ENCODE measurements at regions not wholly inside any gene's neighbourhood (a gene's known extent, or its start where the extent isn't known, plus 50 kb on each side); places are given as distances from the start of the nearest gene placed in this dataset.

DNA sequence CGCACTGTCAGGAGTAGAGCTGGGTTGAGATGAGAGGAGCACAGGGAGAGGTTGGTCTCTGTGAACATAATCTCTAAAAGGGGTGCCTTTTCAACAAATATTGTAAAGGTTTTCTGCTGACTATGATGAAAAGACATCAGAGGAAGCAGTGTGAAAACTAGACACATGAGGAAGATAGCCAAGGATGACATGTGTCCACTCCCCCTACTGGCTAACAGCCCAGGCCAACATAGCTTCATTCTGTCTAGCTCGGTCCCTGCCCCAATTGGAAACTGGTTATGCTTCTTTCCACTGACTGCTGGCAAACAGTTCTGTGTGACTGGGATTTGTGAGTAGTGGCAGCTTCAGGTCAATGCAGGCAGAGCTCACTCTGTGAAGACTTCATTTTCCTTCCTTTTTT, 115.4 kb upstream of the ESX1 start:
- TF ChIP-seq JARID2 (CRISPR knock-in tag; IDR thresholded peaks at IDR 0.05; ENCODE audit: insufficient replicate concordance) (no peak), NFIC (IDR thresholded peaks at IDR 0.05; ENCODE audit: low read length) (no peak), NR2C2 (CRISPR knock-in tag; IDR thresholded peaks at IDR 0.05; ENCODE audit: borderline replicate concordance) (no peak), EZH2 (conservative IDR thresholded peaks at IDR 0.05; ENCODE audit: low read depth, low read length) (no peak), CEBPB (IDR thresholded peaks at IDR 0.05; ENCODE audit: borderline replicate concordance, low read depth, low read length) (no peak), TBL1XR1 (IDR thresholded peaks at IDR 0.05; ENCODE audit: borderline replicate concordance, low read length, partially characterized antibody) (no peak)
- TF ChIP-seq, protein P1, sequence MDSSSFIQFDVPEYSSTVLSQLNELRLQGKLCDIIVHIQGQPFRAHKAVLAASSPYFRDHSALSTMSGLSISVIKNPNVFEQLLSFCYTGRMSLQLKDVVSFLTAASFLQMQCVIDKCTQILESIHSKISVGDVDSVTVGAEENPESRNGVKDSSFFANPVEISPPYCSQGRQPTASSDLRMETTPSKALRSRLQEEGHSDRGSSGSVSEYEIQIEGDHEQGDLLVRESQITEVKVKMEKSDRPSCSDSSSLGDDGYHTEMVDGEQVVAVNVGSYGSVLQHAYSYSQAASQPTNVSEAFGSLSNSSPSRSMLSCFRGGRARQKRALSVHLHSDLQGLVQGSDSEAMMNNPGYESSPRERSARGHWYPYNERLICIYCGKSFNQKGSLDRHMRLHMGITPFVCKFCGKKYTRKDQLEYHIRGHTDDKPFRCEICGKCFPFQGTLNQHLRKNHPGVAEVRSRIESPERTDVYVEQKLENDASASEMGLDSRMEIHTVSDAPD (CRISPR knock-in tag; IDR thresholded peaks at IDR 0.05) = no peak
- TF ChIP-seq, protein P2, sequence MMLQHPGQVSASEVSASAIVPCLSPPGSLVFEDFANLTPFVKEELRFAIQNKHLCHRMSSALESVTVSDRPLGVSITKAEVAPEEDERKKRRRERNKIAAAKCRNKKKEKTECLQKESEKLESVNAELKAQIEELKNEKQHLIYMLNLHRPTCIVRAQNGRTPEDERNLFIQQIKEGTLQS (CRISPR knock-in tag; IDR thresholded peaks at IDR 0.05) = no peak
